Mesothelial cell of epicardium (in vitro differentiated cells): ENCODE measurements at regions not wholly inside any gene's neighbourhood (a gene's known extent, or its start where the extent isn't known, plus 50 kb on each side); places are given as distances from the start of the nearest gene placed in this dataset.

Experiments
- DNase-seq, 2 experiments: peaks; one replicate each; pipeline ENCODE4 v3.0.0; 2021; ENCODE audit warnings: low spot score in 2 of 2; ENCODE audit not compliant: unreplicated experiment in 2 of 2
- H3K27ac Mint-ChIP-seq: 2 replicates; pipeline ENCODE4 v1.8.0; 2021; ENCODE audit warnings: mixed read lengths
- H3K27me3 Mint-ChIP-seq: 2 replicates; pipeline ENCODE4 v1.8.0; 2021; ENCODE audit warnings: low read depth, mixed read lengths
- H3K36me3 Mint-ChIP-seq: 2 replicates; pipeline ENCODE4 v1.8.0; 2021; ENCODE audit warnings: mixed read lengths
- H3K4me1 Mint-ChIP-seq: 2 replicates; pipeline ENCODE4 v1.8.0; 2021; ENCODE audit warnings: mixed read lengths
- H3K4me3 Mint-ChIP-seq: 2 replicates; pipeline ENCODE4 v1.8.0; 2021; ENCODE audit warnings: mild to moderate bottlenecking, moderate library complexity, mixed read lengths
- H3K9me3 Mint-ChIP-seq: 2 replicates; pipeline ENCODE4 v1.8.0; 2021; ENCODE audit warnings: mixed read lengths
- CTCF ChIP-seq: fragments of 200-600 bp; sonication (generic); IDR thresholded peaks from one replicate; pipeline ENCODE4 v1.5.0; 2021; ENCODE audit warnings: antibody characterized with exemption; ENCODE audit not compliant: unreplicated experiment

DNA sequence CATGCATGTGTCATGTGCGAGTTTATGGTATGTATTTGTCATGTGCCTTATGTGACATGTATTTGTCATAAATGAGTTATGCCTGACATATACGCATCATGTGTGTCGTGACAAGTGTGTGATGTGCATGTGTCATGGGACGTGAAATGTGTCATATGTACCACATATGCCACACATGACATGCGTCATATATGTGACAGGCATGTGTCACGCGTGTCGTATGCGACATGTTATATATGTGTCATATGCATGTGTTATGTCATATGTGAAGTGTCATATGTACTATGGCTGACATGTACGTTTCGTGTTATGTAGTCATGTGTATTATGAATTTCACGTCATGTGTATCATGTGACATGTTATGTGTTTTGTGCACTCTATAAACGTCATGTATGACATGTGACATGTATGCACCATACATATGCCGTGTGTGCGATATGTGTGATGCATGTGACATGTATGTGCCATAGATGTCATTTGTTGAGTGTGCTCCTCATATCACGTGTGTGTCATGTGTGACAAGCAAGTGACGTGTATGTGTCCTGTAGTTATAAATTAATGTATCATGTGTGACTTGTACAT is 2152.3 kb upstream of the PIK3C3 start:
- Mint-ChIP-seq H3K4me3 (no peak overlapping the region), H3K27me3 (peaks cover 1% of the 10 kb centered on the region), H3K9me3 (peaks cover 3% of the 10 kb centered on the region), H3K4me1 (no peaks in the 10 kb centered on the region), H3K36me3 (no peaks in the 10 kb centered on the region), H3K27ac (no peak overlapping the region)
- DNase-seq, result no peak
- TF ChIP-seq CTCF, result no peak

GRCh38 chr18:39801848-39802247 is 2153.2 kb upstream of the PIK3C3 start:
- Mint-ChIP-seq H3K27me3 (peaks cover 1% of the 10 kb centered on the region), H3K27ac (no peak overlapping the region), H3K36me3 (no peaks in the 10 kb centered on the region), H3K9me3 (peaks cover 3% of the 10 kb centered on the region), H3K4me3 (no peak overlapping the region), H3K4me1 (no peaks in the 10 kb centered on the region)
- no peak for TF ChIP-seq CTCF
- no peak for DNase-seq

DNA sequence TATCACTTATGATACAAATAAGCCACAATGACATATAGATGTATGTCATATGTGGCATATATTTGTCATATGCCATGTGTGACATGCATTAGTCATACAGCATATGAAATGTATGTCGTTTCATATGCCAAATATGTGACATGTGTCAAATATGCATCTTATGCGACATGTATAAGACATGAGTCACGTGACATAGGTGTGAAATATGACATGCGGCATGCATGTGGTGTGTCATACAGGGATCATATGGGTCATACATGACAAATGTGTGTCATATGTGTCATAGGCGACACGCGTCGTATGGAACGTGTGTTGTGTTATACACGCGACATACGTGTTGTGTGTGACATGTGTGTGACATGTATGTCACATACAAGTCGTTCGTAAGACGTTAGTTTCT is 2154.0 kb upstream of the PIK3C3 start:
- Mint-ChIP-seq H3K36me3 (no peaks in the 10 kb centered on the region), H3K4me3 (no peak overlapping the region), H3K9me3 (peaks cover 3% of the 10 kb centered on the region), H3K27me3 (peaks cover 1% of the 10 kb centered on the region), H3K27ac (no peak overlapping the region), H3K4me1 (no peaks in the 10 kb centered on the region)
- no peak for DNase-seq
- no peak for TF ChIP-seq CTCF

DNA sequence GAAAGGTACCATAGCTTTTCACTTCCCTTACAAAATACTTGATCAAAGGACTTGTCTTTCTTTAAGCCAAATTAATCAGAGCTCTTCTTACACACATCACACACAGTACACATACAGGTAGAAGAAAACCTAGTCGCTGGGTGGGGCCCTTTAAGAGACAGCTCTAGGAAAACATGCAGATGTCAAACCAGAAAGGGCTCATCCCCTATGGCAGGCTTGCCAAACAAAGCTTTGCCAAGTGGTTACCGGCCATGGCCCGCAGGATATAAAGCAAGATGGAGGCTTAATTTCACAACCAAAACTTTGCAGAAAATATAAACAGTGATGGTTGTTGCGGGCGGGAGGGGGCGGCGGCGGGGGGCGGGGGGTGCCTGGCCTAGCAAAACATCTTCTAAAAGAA is 2156.0 kb upstream of the PIK3C3 start:
- H3K4me3 Mint-ChIP-seq, result peak overlapping the region; percentile 88
- H3K9me3 Mint-ChIP-seq, result peaks cover 3% of the 10 kb centered on the region
- no peaks in the 10 kb centered on the region for H3K36me3 Mint-ChIP-seq
- H3K27me3 Mint-ChIP-seq, result no peaks in the 10 kb centered on the region
- H3K27ac Mint-ChIP-seq, result no peak overlapping the region
- DNase-seq, result no peak
- no peak for TF ChIP-seq CTCF
- no peaks in the 10 kb centered on the region for H3K4me1 Mint-ChIP-seq

- no peaks in the 10 kb centered on the region for H3K4me1 Mint-ChIP-seq
- no peak for TF ChIP-seq CTCF
- H3K9me3 Mint-ChIP-seq, result no peaks in the 10 kb centered on the region
- no peak overlapping the region for H3K4me3 Mint-ChIP-seq
- no peaks in the 10 kb centered on the region for H3K36me3 Mint-ChIP-seq
- H3K27me3 Mint-ChIP-seq, result no peaks in the 10 kb centered on the region
- no peak overlapping the region for H3K27ac Mint-ChIP-seq
- DNase-seq, result no peak
These were observed 2158.6 kb upstream of the PIK3C3 start for GRCh38 chr18:39796393-39796792.

DNA sequence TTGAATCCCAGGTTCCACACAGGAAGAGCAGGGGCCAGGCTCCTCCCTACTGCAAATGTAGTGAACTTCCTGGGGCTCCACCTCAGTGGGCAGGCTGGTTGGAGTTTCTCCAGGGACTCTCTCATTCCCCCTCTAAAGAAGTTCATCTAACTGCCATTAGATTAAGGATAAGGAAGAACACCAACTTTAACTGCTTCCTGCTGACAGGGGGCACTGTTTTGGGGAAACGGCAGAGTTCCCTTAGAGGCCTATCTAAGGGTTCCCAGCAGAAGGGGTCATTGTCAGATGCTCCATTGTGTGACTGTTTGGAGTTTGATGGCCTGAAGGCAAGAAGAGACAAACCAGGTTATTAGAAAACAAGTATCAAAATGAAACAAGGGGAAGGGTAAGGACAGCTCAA is 2159.7 kb upstream of the PIK3C3 start:
- no peak for TF ChIP-seq CTCF
- no peaks in the 10 kb centered on the region for H3K9me3 Mint-ChIP-seq
- no peaks in the 10 kb centered on the region for H3K36me3 Mint-ChIP-seq
- no peaks in the 10 kb centered on the region for H3K27me3 Mint-ChIP-seq
- no peak overlapping the region for H3K27ac Mint-ChIP-seq
- no peaks in the 10 kb centered on the region for H3K4me1 Mint-ChIP-seq
- no peak overlapping the region for H3K4me3 Mint-ChIP-seq
- DNase-seq, result no peak
